H1 (cell line): ENCODE measurements at regions not wholly inside any gene's neighbourhood (a gene's known extent, or its start where the extent isn't known, plus 50 kb on each side); places are given as distances from the start of the nearest gene placed in this dataset.

Experiments used
- TF ChIP-seq, protein P1 (sequence below): fragments of 300-600 bp; sonication (generic); IDR thresholded peaks from 2 replicates; pipeline ENCODE4 v1.7.1; 2012; ENCODE audit warnings: low read length, moderate library complexity, mild to moderate bottlenecking, inconsistent platforms; ENCODE audit not compliant: insufficient replicate concordance

GRCh38 chr3:186452517-186452916 lies 90.5 kb upstream of the DGKG start (continued):
- TF ChIP-seq, protein P1, sequence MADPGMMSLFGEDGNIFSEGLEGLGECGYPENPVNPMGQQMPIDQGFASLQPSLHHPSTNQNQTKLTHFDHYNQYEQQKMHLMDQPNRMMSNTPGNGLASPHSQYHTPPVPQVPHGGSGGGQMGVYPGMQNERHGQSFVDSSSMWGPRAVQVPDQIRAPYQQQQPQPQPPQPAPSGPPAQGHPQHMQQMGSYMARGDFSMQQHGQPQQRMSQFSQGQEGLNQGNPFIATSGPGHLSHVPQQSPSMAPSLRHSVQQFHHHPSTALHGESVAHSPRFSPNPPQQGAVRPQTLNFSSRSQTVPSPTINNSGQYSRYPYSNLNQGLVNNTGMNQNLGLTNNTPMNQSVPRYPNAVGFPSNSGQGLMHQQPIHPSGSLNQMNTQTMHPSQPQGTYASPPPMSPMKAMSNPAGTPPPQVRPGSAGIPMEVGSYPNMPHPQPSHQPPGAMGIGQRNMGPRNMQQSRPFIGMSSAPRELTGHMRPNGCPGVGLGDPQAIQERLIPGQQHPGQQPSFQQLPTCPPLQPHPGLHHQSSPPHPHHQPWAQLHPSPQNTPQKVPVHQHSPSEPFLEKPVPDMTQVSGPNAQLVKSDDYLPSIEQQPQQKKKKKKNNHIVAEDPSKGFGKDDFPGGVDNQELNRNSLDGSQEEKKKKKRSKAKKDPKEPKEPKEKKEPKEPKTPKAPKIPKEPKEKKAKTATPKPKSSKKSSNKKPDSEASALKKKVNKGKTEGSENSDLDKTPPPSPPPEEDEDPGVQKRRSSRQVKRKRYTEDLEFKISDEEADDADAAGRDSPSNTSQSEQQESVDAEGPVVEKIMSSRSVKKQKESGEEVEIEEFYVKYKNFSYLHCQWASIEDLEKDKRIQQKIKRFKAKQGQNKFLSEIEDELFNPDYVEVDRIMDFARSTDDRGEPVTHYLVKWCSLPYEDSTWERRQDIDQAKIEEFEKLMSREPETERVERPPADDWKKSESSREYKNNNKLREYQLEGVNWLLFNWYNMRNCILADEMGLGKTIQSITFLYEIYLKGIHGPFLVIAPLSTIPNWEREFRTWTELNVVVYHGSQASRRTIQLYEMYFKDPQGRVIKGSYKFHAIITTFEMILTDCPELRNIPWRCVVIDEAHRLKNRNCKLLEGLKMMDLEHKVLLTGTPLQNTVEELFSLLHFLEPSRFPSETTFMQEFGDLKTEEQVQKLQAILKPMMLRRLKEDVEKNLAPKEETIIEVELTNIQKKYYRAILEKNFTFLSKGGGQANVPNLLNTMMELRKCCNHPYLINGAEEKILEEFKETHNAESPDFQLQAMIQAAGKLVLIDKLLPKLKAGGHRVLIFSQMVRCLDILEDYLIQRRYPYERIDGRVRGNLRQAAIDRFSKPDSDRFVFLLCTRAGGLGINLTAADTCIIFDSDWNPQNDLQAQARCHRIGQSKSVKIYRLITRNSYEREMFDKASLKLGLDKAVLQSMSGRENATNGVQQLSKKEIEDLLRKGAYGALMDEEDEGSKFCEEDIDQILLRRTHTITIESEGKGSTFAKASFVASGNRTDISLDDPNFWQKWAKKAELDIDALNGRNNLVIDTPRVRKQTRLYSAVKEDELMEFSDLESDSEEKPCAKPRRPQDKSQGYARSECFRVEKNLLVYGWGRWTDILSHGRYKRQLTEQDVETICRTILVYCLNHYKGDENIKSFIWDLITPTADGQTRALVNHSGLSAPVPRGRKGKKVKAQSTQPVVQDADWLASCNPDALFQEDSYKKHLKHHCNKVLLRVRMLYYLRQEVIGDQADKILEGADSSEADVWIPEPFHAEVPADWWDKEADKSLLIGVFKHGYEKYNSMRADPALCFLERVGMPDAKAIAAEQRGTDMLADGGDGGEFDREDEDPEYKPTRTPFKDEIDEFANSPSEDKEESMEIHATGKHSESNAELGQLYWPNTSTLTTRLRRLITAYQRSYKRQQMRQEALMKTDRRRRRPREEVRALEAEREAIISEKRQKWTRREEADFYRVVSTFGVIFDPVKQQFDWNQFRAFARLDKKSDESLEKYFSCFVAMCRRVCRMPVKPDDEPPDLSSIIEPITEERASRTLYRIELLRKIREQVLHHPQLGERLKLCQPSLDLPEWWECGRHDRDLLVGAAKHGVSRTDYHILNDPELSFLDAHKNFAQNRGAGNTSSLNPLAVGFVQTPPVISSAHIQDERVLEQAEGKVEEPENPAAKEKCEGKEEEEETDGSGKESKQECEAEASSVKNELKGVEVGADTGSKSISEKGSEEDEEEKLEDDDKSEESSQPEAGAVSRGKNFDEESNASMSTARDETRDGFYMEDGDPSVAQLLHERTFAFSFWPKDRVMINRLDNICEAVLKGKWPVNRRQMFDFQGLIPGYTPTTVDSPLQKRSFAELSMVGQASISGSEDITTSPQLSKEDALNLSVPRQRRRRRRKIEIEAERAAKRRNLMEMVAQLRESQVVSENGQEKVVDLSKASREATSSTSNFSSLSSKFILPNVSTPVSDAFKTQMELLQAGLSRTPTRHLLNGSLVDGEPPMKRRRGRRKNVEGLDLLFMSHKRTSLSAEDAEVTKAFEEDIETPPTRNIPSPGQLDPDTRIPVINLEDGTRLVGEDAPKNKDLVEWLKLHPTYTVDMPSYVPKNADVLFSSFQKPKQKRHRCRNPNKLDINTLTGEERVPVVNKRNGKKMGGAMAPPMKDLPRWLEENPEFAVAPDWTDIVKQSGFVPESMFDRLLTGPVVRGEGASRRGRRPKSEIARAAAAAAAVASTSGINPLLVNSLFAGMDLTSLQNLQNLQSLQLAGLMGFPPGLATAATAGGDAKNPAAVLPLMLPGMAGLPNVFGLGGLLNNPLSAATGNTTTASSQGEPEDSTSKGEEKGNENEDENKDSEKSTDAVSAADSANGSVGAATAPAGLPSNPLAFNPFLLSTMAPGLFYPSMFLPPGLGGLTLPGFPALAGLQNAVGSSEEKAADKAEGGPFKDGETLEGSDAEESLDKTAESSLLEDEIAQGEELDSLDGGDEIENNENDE: no peak
